Skin of body (tissue), 1 donor: ENCODE measurements at regions not wholly inside any gene's neighbourhood (a gene's known extent, or its start where the extent isn't known, plus 50 kb on each side); places are given as distances from the start of the nearest gene placed in this dataset.
A peak's percentile ranks its signal among the peaks of the same experiment; 100 is the strongest.
"Not testable (repeated sequence)": the region's sequence is repeated elsewhere in the genome, so short reads cannot be mapped to it uniquely, and the experiment has no call there.

Experiments used
- DNase-seq: peaks from one replicate; lab custom pipeline; 2025; lab: John Stamatoyannopoulos, UW

GRCh38 chr11:22567759-22568158 is 57.9 kb downstream of the FANCF start:
- no peak for DNase-seq

GRCh38 chr11:22566293-22566692 is 59.3 kb downstream of the FANCF start:
- no peak for DNase-seq

GRCh38 chr11:22561283-22561682 is 64.3 kb downstream of the FANCF start:
- no peak for DNase-seq

GRCh38 chr11:22559416-22559815 is 66.2 kb downstream of the FANCF start:
- no peak for DNase-seq

- no peak for DNase-seq
These were observed 67.0 kb downstream of the FANCF start for GRCh38 chr11:22558664-22559063.

- DNase-seq, result no peak
These were observed 69.2 kb downstream of the FANCF start for GRCh38 chr11:22556381-22556780.

GRCh38 chr11:22555881-22556280 is 69.7 kb downstream of the FANCF start:
- no peak for DNase-seq

GRCh38 chr11:22554221-22554620 is 71.4 kb downstream of the FANCF start:
- no peak for DNase-seq

GRCh38 chr11:22552885-22553284 is 72.7 kb downstream of the FANCF start:
- no peak for DNase-seq

- DNase-seq, result no peak
These were observed 78.9 kb downstream of the FANCF start for GRCh38 chr11:22546746-22547145.

GRCh38 chr11:22543261-22543660 is 82.4 kb downstream of the FANCF start:
- no peak for DNase-seq

- DNase-seq, result peak; percentile 36
These were observed 85.8 kb downstream of the FANCF start for GRCh38 chr11:22539821-22540256.

- DNase-seq, result no peak
These were observed 89.6 kb downstream of the FANCF start for GRCh38 chr11:22536071-22536470.

- not testable (repeated sequence) for DNase-seq
These were observed 96.8 kb downstream of the FANCF start for GRCh38 chr11:22528612-22529429.

GRCh38 chr11:22522225-22522624 is 103.4 kb downstream of the FANCF start:
- DNase-seq, result no peak

GRCh38 chr11:22521226-22521625 is 104.4 kb downstream of the FANCF start:
- no peak for DNase-seq

- DNase-seq, result no peak
These were observed 105.1 kb downstream of the FANCF start for GRCh38 chr11:22520521-22520920.

- not testable (repeated sequence) for DNase-seq
These were observed 107.3 kb downstream of the FANCF start for GRCh38 chr11:22518344-22518743.

- DNase-seq, result no peak
These were observed 109.5 kb downstream of the FANCF start for GRCh38 chr11:22516111-22516510.

- DNase-seq, result no peak
These were observed 113.2 kb downstream of the FANCF start for GRCh38 chr11:22512457-22512856.

- no peak for DNase-seq
These were observed 114.9 kb downstream of the FANCF start for GRCh38 chr11:22510741-22511140.

GRCh38 chr11:22510010-22510409 is 115.6 kb downstream of the FANCF start:
- DNase-seq, result no peak

GRCh38 chr11:22508665-22509064 is 117.0 kb downstream of the FANCF start:
- DNase-seq, result no peak
